WTC11 (cell line): ENCODE measurements at regions not wholly inside any gene's neighbourhood (a gene's known extent, or its start where the extent isn't known, plus 50 kb on each side); places are given as distances from the start of the nearest gene placed in this dataset.

Experiments
- ATAC-seq: fragments of 200-7000 bp; cut with Tn5 transposase; 2 replicates; pipeline ENCODE4 v1.10.0; 2021; ENCODE audit warnings: mild to moderate bottlenecking, moderate library complexity
- CTCF ChIA-PET: fragments of 300-600 bp; sonication (Branson Sonifier 250); formaldehyde crosslinking; loops from one replicate; lab custom pipeline; 2021; ENCODE audit warnings: antibody characterized with exemption; lab: Charles Lee
- POLR2A ChIA-PET: fragments of 350-600 bp; sonication (Branson Sonifier 250); formaldehyde crosslinking; loops from one replicate; lab custom pipeline; 2021; ENCODE audit warnings: antibody characterized with exemption; lab: Charles Lee
- DNase-seq: peaks from one replicate; pipeline ENCODE4 v3.0.0; 2021; ENCODE audit warnings: low spot score
- H3K27ac Mint-ChIP-seq: 2 replicates; pipeline ENCODE4 v1.8.0; 2021; ENCODE audit warnings: mixed read lengths
- H3K27me3 Mint-ChIP-seq: 2 replicates; pipeline ENCODE4 v1.8.0; 2021; ENCODE audit warnings: low read depth, mild to moderate bottlenecking, moderate library complexity, mixed read lengths
- H3K36me3 Mint-ChIP-seq: 2 replicates; pipeline ENCODE4 v1.8.0; 2021; ENCODE audit warnings: mixed read lengths
- H3K4me1 Mint-ChIP-seq: 2 replicates; pipeline ENCODE4 v1.8.0; 2022; ENCODE audit warnings: mixed read lengths
- H3K4me3 Mint-ChIP-seq: 2 replicates; pipeline ENCODE4 v1.8.0; 2021; ENCODE audit warnings: mild to moderate bottlenecking, moderate library complexity, mixed read lengths
- H3K9me3 Mint-ChIP-seq: 2 replicates; pipeline ENCODE4 v1.8.0; 2021; ENCODE audit warnings: mixed read lengths
- AR ChIP-seq: fragments of 250-450 bp; sonication (Bioruptor Pico); IDR thresholded peaks from 2 replicates; pipeline ENCODE4 v1.9.0; 2021; ENCODE audit warnings: mild to moderate bottlenecking
- ATF1 ChIP-seq: sonication (generic); formaldehyde crosslinking; IDR thresholded peaks from 2 replicates; pipeline ENCODE4 v1.8.1; 2023; ENCODE audit warnings: mild to moderate bottlenecking, moderate library complexity, missing genetic modification reagents
- CDX4 ChIP-seq: fragments of 250-450 bp; sonication (Bioruptor Pico); IDR thresholded peaks from 2 replicates; pipeline ENCODE4 v1.9.0; 2021; ENCODE audit warnings: moderate library complexity, mild to moderate bottlenecking, inconsistent platforms, borderline replicate concordance
- CREM ChIP-seq: sonication (generic); formaldehyde crosslinking; IDR thresholded peaks from 2 replicates; pipeline ENCODE4 v1.8.1; 2022; ENCODE audit warnings: mild to moderate bottlenecking, missing genetic modification reagents, moderate library complexity
- FOXP4 ChIP-seq: sonication (generic); formaldehyde crosslinking; IDR thresholded peaks from 2 replicates; pipeline ENCODE4 v1.8.0; 2022; ENCODE audit warnings: mild to moderate bottlenecking, missing genetic modification reagents
- IRF2 ChIP-seq: sonication (generic); formaldehyde crosslinking; IDR thresholded peaks from 2 replicates; pipeline ENCODE4 v1.8.0; 2022; ENCODE audit warnings: low read depth, missing genetic modification reagents, borderline replicate concordance
- MAX ChIP-seq: sonication (generic); formaldehyde crosslinking; IDR thresholded peaks from 2 replicates; pipeline ENCODE4 v1.8.0; 2022; ENCODE audit warnings: mild to moderate bottlenecking, missing genetic modification reagents
- MYBL2 ChIP-seq: sonication (generic); formaldehyde crosslinking; IDR thresholded peaks from 2 replicates; pipeline ENCODE4 v1.8.1; 2023; ENCODE audit warnings: mild to moderate bottlenecking, moderate library complexity, missing genetic modification reagents
- NFYB ChIP-seq: sonication (generic); formaldehyde crosslinking; conservative IDR thresholded peaks from 2 replicates; pipeline ENCODE4 v1.8.0; 2022; ENCODE audit warnings: low read depth, missing genetic modification reagents
- NR1H2 ChIP-seq: sonication (generic); formaldehyde crosslinking; IDR thresholded peaks from 2 replicates; pipeline ENCODE4 v1.9.0; 2021; ENCODE audit warnings: mild to moderate bottlenecking, moderate library complexity, missing genetic modification reagents
- PRDM15 ChIP-seq: sonication (generic); formaldehyde crosslinking; IDR thresholded peaks from 2 replicates; pipeline ENCODE4 v1.8.0; 2022; ENCODE audit warnings: missing genetic modification reagents
- PRRX2 ChIP-seq: fragments of 250-450 bp; sonication (Bioruptor Pico); IDR thresholded peaks from 2 replicates; pipeline ENCODE4 v1.8.0; 2021; ENCODE audit warnings: mild to moderate bottlenecking
- SMAD4 ChIP-seq: sonication (generic); formaldehyde crosslinking; IDR thresholded peaks from 2 replicates; pipeline ENCODE4 v1.8.0; 2022; ENCODE audit warnings: mild to moderate bottlenecking, missing genetic modification reagents
- SOX15 ChIP-seq: fragments of 250-450 bp; sonication (Bioruptor Pico); IDR thresholded peaks from 2 replicates; pipeline ENCODE4 v1.9.0; 2021; ENCODE audit warnings: mild to moderate bottlenecking
- SP1 ChIP-seq: sonication (generic); formaldehyde crosslinking; conservative IDR thresholded peaks from 2 replicates; pipeline ENCODE4 v1.8.1; 2022; ENCODE audit warnings: missing genetic modification reagents
- USF1 ChIP-seq: sonication (generic); formaldehyde crosslinking; IDR thresholded peaks from 2 replicates; pipeline ENCODE4 v1.8.0; 2022; ENCODE audit warnings: mild to moderate bottlenecking, missing genetic modification reagents
- ZNF219 ChIP-seq: sonication (generic); formaldehyde crosslinking; IDR thresholded peaks from 2 replicates; pipeline ENCODE4 v1.8.0; 2023; ENCODE audit warnings: missing genetic modification reagents, mild to moderate bottlenecking, borderline replicate concordance
- ZNF281 ChIP-seq: sonication (generic); formaldehyde crosslinking; IDR thresholded peaks from 2 replicates; pipeline ENCODE4 v1.8.0; 2023; ENCODE audit warnings: mild to moderate bottlenecking, missing genetic modification reagents
- ZNF317 ChIP-seq: sonication (generic); formaldehyde crosslinking; IDR thresholded peaks from 2 replicates; pipeline ENCODE4 v1.8.1; 2023; ENCODE audit warnings: low read depth, mild to moderate bottlenecking, moderate library complexity, missing genetic modification reagents, borderline replicate concordance
- ZNF396 ChIP-seq: fragments of 250-450 bp; sonication (Bioruptor Pico); IDR thresholded peaks from 2 replicates; pipeline ENCODE4 v1.8.0; 2021; ENCODE audit warnings: mild to moderate bottlenecking, moderate library complexity, borderline replicate concordance
- ZNF416 ChIP-seq: fragments of 250-450 bp; sonication (Bioruptor Pico); IDR thresholded peaks from 2 replicates; pipeline ENCODE4 v1.9.0; 2021; ENCODE audit warnings: mild to moderate bottlenecking, inconsistent platforms
- ZSCAN18 ChIP-seq: fragments of 250-450 bp; sonication (Bioruptor Pico); IDR thresholded peaks from 2 replicates; pipeline ENCODE4 v2.1.2; 2022; ENCODE audit warnings: mild to moderate bottlenecking, moderate library complexity

GRCh38 chr2:106606652-106607051 is 119.5 kb downstream of the CD8B2 start:
- Mint-ChIP-seq H3K4me3 (no peak overlapping the region), H3K27ac (no peak overlapping the region), H3K4me1 (no peaks in the 10 kb centered on the region), H3K27me3 (no peaks in the 10 kb centered on the region), H3K36me3 (peaks cover 14% of the 10 kb centered on the region), H3K9me3 (peaks cover 28% of the 10 kb centered on the region)
- CTCF ChIA-PET: interaction anchor here (1.3 kb wide), 1 partner anchor 24 kb away, joined by 3 read pairs; no protein-coding TSS in a partner anchor
- TF ChIP-seq SMAD4 (CRISPR knock-in tag) (no peak), ZNF416 (no peak), NFYB (no peak), ATF1 (CRISPR knock-in tag) (no peak), MYBL2 (CRISPR knock-in tag) (no peak), FOXP4 (no peak), AR (CRISPR knock-in tag) (no peak), ZSCAN18 (no peak), IRF2 (no peak)
- ATAC-seq (no peak), DNase-seq (no peak)
- POLR2A ChIA-PET: no interaction called here

GRCh38 chr2:106607371-106607770 is 120.2 kb downstream of the CD8B2 start:
- CTCF ChIA-PET: interaction anchor here (0.6 to 1.3 kb wide), 2 partner anchors 25 to 309 kb away, joined by 3 to 5 read pairs; no protein-coding TSS in a partner anchor
- no peak for TF ChIP-seq ZNF396
- no peak for TF ChIP-seq ZNF416
- TF ChIP-seq ZNF219: no peak
- no peak for TF ChIP-seq NR1H2 (CRISPR knock-in tag)
- TF ChIP-seq PRDM15 (CRISPR knock-in tag): no peak
- no peak for TF ChIP-seq ZNF281 (CRISPR knock-in tag)
- TF ChIP-seq USF1 (CRISPR knock-in tag): no peak
- TF ChIP-seq CDX4 (CRISPR knock-in tag): no peak
- no peak for TF ChIP-seq MAX (CRISPR knock-in tag)
- TF ChIP-seq SOX15 (CRISPR knock-in tag): no peak
- TF ChIP-seq ZNF317 (CRISPR knock-in tag): no peak
- TF ChIP-seq CREM (CRISPR knock-in tag): no peak
- no peak for TF ChIP-seq SP1 (CRISPR knock-in tag)
- no peak for TF ChIP-seq PRRX2

More at GRCh38 chr2:106607371-106607770, 120.2 kb downstream of the CD8B2 start:
- POLR2A ChIA-PET: no interaction called here
- ATAC-seq: no peak
- Mint-ChIP-seq H3K36me3 (peaks cover 7% of the 10 kb centered on the region), H3K27ac (no peak overlapping the region), H3K9me3 (peaks cover 24% of the 10 kb centered on the region), H3K27me3 (no peaks in the 10 kb centered on the region), H3K4me1 (no peaks in the 10 kb centered on the region), H3K4me3 (no peak overlapping the region)
- DNase-seq: no peak
